ENCODE measurements at regions not wholly inside any gene's neighbourhood (a gene's known extent, or its start where the extent isn't known, plus 50 kb on each side); places are given as distances from the start of the nearest gene placed in this dataset.

DNA sequence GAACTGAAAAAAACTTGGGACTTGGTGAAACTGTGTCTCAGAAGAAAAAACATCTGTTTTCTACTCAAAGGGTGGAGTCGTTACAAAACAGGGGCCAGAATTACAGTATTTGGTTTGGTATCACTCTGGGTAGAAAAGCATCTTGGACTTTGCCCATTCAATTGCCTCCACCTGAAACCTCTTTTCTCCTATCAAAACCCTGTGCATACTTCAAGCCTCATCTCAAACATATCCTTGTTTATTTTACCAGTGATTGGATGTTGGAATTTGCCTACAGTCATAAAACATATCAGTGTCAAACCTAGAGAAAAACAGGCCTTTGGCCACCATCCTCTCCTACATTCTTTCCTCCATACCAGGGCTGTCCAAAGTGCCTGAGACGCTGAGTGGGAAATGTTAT, 281.5 kb downstream of the PLPP3 start:
- TF ChIP-seq POLR2A (IDR thresholded peaks at IDR 0.05; ENCODE audit: low read length): no peak
- no peak for TF ChIP-seq GATA1 (IDR thresholded peaks at IDR 0.05; ENCODE audit: low read depth, low read length)

All from erythroblast (primary cell).